ENCODE measurements at regions not wholly inside any gene's neighbourhood (a gene's known extent, or its start where the extent isn't known, plus 50 kb on each side); places are given as distances from the start of the nearest gene placed in this dataset.
A peak's percentile ranks its signal among the peaks of the same experiment; 100 is the strongest.
"Not testable (repeated sequence)": the region's sequence is repeated elsewhere in the genome, so short reads cannot be mapped to it uniquely, and the experiment has no call there.

- DNase-seq: no peak
- no peak overlapping the region for H3K4me3 ChIP-seq
- no peaks in the 10 kb centered on the region; the same call in 1 of the 2 replicates for H3K9me3 ChIP-seq
- no peaks in the 10 kb centered on the region for H3K27me3 ChIP-seq
- H3K36me3 ChIP-seq: no peaks in the 10 kb centered on the region
Observed at GRCh38 chr15:81829918-81830317, 215.9 kb downstream of the MEX3B start.

GRCh38 chr15:81828135-81828534 is 217.7 kb downstream of the MEX3B start:
- H3K27me3 ChIP-seq: no peaks in the 10 kb centered on the region
- no peak for DNase-seq
- no peaks in the 10 kb centered on the region for H3K36me3 ChIP-seq
- H3K4me3 ChIP-seq: no peak overlapping the region
- no peaks in the 10 kb centered on the region; the same call in 1 of the 2 replicates for H3K9me3 ChIP-seq

- no peak overlapping the region for H3K4me3 ChIP-seq
- no peaks in the 10 kb centered on the region for H3K36me3 ChIP-seq
- no peaks in the 10 kb centered on the region for H3K27me3 ChIP-seq
- no peaks in the 10 kb centered on the region; the same call in 1 of the 2 replicates for H3K9me3 ChIP-seq
- no peak for DNase-seq
Observed at GRCh38 chr15:81825136-81825535, 220.7 kb downstream of the MEX3B start.

- not testable (repeated sequence) for H3K27me3 ChIP-seq, DNase-seq, H3K4me3 ChIP-seq, H3K9me3 ChIP-seq, H3K36me3 ChIP-seq
Observed at GRCh38 chr15:81822587-81822986, 223.2 kb downstream of the MEX3B start.

- Histone ChIP-seq H3K4me3 (no peak overlapping the region), H3K27me3 (no peaks in the 10 kb centered on the region)
- DNase-seq: no peak
Observed at GRCh38 chr15:81819924-81820635, 225.7 kb downstream of the MEX3B start.

GRCh38 chr15:81814882-81815455 is 230.8 kb downstream of the MEX3B start:
- no peaks in the 10 kb centered on the region for H3K27me3 ChIP-seq
- no peak for DNase-seq
- H3K9me3 ChIP-seq: no peaks in the 10 kb centered on the region
- H3K36me3 ChIP-seq: no peaks in the 10 kb centered on the region
- no peak overlapping the region for H3K4me3 ChIP-seq

More at GRCh38 chr15:81819924-81820635, 225.7 kb downstream of the MEX3B start:
- Histone ChIP-seq H3K36me3 (no peaks in the 10 kb centered on the region), H3K9me3 (no peaks in the 10 kb centered on the region)

GRCh38 chr15:81813215-81813614 is 232.6 kb downstream of the MEX3B start:
- H3K36me3 ChIP-seq: no peaks in the 10 kb centered on the region
- no peaks in the 10 kb centered on the region for H3K27me3 ChIP-seq
- no peaks in the 10 kb centered on the region for H3K9me3 ChIP-seq
- no peak for DNase-seq
- H3K4me3 ChIP-seq: no peak overlapping the region

- no peaks in the 10 kb centered on the region for H3K36me3 ChIP-seq
- no peak overlapping the region for H3K4me3 ChIP-seq
- H3K9me3 ChIP-seq: no peaks in the 10 kb centered on the region
- H3K27me3 ChIP-seq: no peaks in the 10 kb centered on the region
- DNase-seq: no peak
Observed at GRCh38 chr15:81812456-81812855, 233.4 kb downstream of the MEX3B start.

- no peak overlapping the region for H3K4me3 ChIP-seq
- H3K27me3 ChIP-seq: no peaks in the 10 kb centered on the region
- DNase-seq: no peak
- no peaks in the 10 kb centered on the region for H3K9me3 ChIP-seq
- no peaks in the 10 kb centered on the region for H3K36me3 ChIP-seq
Observed at GRCh38 chr15:81811736-81812135, 234.1 kb downstream of the MEX3B start.

GRCh38 chr15:81809543-81809942 is 236.3 kb downstream of the MEX3B start:
- Histone ChIP-seq H3K36me3 (no peaks in the 10 kb centered on the region), H3K27me3 (no peaks in the 10 kb centered on the region), H3K9me3 (no peaks in the 10 kb centered on the region), H3K4me3 (no peak overlapping the region)
- peak; percentile 25 for DNase-seq

GRCh38 chr15:81807806-81808205 is 238.0 kb downstream of the MEX3B start:
- Histone ChIP-seq H3K9me3 (no peaks in the 10 kb centered on the region), H3K27me3 (no peaks in the 10 kb centered on the region), H3K36me3 (no peaks in the 10 kb centered on the region), H3K4me3 (no peak overlapping the region)
- DNase-seq: no peak

GRCh38 chr15:81807186-81807585 is 238.6 kb downstream of the MEX3B start:
- DNase-seq: no peak
- no peaks in the 10 kb centered on the region for H3K9me3 ChIP-seq
- no peaks in the 10 kb centered on the region for H3K27me3 ChIP-seq
- no peaks in the 10 kb centered on the region for H3K36me3 ChIP-seq
- no peak overlapping the region for H3K4me3 ChIP-seq

- H3K36me3 ChIP-seq: no peaks in the 10 kb centered on the region
- no peak overlapping the region for H3K4me3 ChIP-seq
- H3K27me3 ChIP-seq: no peaks in the 10 kb centered on the region
- H3K9me3 ChIP-seq: no peaks in the 10 kb centered on the region
- DNase-seq: no peak
Observed at GRCh38 chr15:81795899-81796298, 249.9 kb downstream of the MEX3B start.

- no peak overlapping the region for H3K4me3 ChIP-seq
- H3K27me3 ChIP-seq: peaks cover 3% of the 10 kb centered on the region; the same call in 1 of the 2 replicates
- no peak for DNase-seq
- H3K36me3 ChIP-seq: no peaks in the 10 kb centered on the region
- H3K9me3 ChIP-seq: no peaks in the 10 kb centered on the region
Observed at GRCh38 chr15:81792646-81793045, 253.2 kb downstream of the MEX3B start.

GRCh38 chr15:81791322-81791721 is 254.5 kb downstream of the MEX3B start:
- H3K27me3 ChIP-seq, DNase-seq, H3K9me3 ChIP-seq, H3K4me3 ChIP-seq, H3K36me3 ChIP-seq: not testable (repeated sequence)

- no peak for DNase-seq
- no peak overlapping the region for H3K4me3 ChIP-seq
- H3K9me3 ChIP-seq: no peaks in the 10 kb centered on the region
- H3K27me3 ChIP-seq: peaks cover 3% of the 10 kb centered on the region; the same call in 1 of the 2 replicates
- no peaks in the 10 kb centered on the region for H3K36me3 ChIP-seq
Observed at GRCh38 chr15:81789403-81789802, 256.4 kb downstream of the MEX3B start.

GRCh38 chr15:81786776-81787175 is 259.0 kb downstream of the MEX3B start:
- Histone ChIP-seq H3K9me3 (no peaks in the 10 kb centered on the region), H3K36me3 (no peaks in the 10 kb centered on the region), H3K4me3 (no peak overlapping the region), H3K27me3 (peaks cover 3% of the 10 kb centered on the region; the same call in 1 of the 2 replicates)
- no peak for DNase-seq

- DNase-seq: no peak
- Histone ChIP-seq H3K9me3 (no peaks in the 10 kb centered on the region), H3K36me3 (no peaks in the 10 kb centered on the region), H3K4me3 (no peak overlapping the region), H3K27me3 (peaks cover 3% of the 10 kb centered on the region; the same call in 1 of the 2 replicates)
Observed at GRCh38 chr15:81785679-81786078, 260.1 kb downstream of the MEX3B start.

Data from MG63 (cell line).